Neural cell (in vitro differentiated cells): ENCODE measurements at regions not wholly inside any gene's neighbourhood (a gene's known extent, or its start where the extent isn't known, plus 50 kb on each side); places are given as distances from the start of the nearest gene placed in this dataset.

Experiments used
- H2AFZ ChIP-seq: fragments of 200-600, 300-800 bp; sonication (generic), shearing (Covaris generic); 2 replicates; pipeline ENCODE4 v1.6.0; 2014; ENCODE audit warnings: low read depth, mild to moderate bottlenecking, antibody characterized with exemption, low read length, moderate library complexity
- H3F3A ChIP-seq: fragments of 200-600 bp; shearing (Covaris generic); 2 replicates; pipeline ENCODE4 v1.6.1; 2016; ENCODE audit warnings: mild to moderate bottlenecking, moderate library complexity, mixed read lengths, antibody characterized with exemption, low read length; ENCODE audit not compliant: insufficient read depth, poor library complexity, severe bottlenecking
- H3K27ac ChIP-seq: fragments of 200-600, 300-800 bp; sonication (generic), shearing (Covaris generic); 2 replicates; pipeline ENCODE4 v1.5.1; 2014; ENCODE audit warnings: mild to moderate bottlenecking, low read length, moderate library complexity
- H3K27me3 ChIP-seq: fragments of 300-800, 200-600 bp; sonication (generic), shearing (Covaris generic); 2 replicates; pipeline ENCODE4 v1.6.0; 2014; ENCODE audit warnings: mild to moderate bottlenecking, low read depth, low read length, moderate library complexity; ENCODE audit not compliant: insufficient read depth
- H3K36me3 ChIP-seq: fragments of 300-800, 200-600 bp; sonication (generic), shearing (Covaris generic); 2 replicates; pipeline ENCODE4 v1.5.1; 2014; ENCODE audit warnings: mild to moderate bottlenecking, antibody characterized with exemption, low read length, moderate library complexity; ENCODE audit not compliant: insufficient read depth
- H3K4me2 ChIP-seq: fragments of 300-800, 200-600 bp; sonication (generic), shearing (Covaris generic); 2 replicates; pipeline ENCODE4 v1.6.0; 2014; ENCODE audit warnings: mild to moderate bottlenecking, low read length
- H3K4me3 ChIP-seq: fragments of 300-800, 200-600 bp; sonication (generic), shearing (Covaris generic); 2 replicates; pipeline ENCODE4 v1.5.1; 2014; ENCODE audit warnings: mild to moderate bottlenecking, low read length, moderate library complexity
- H3K79me2 ChIP-seq: fragments of 200-600 bp; shearing (Covaris generic); replicated peaks from 2 replicates; pipeline ENCODE4 v1.6.0; 2014; ENCODE audit warnings: mild to moderate bottlenecking, low read length, moderate library complexity; ENCODE audit not compliant: insufficient read depth
- H3K9ac ChIP-seq: fragments of 300-800, 200-600 bp; sonication (generic), shearing (Covaris generic); 2 replicates; pipeline ENCODE4 v1.6.1; 2016; ENCODE audit warnings: mild to moderate bottlenecking, low read length, mixed read lengths
- H3K9me2 ChIP-seq: fragments of 200-600 bp; shearing (Covaris generic); 2 replicates; pipeline ENCODE4 v1.6.1; 2016; ENCODE audit warnings: mild to moderate bottlenecking, low read length, mixed read lengths; ENCODE audit not compliant: insufficient read depth
- H3K9me3 ChIP-seq: fragments of 200-600, 300-800 bp; sonication (generic), shearing (Covaris generic); 2 replicates; pipeline ENCODE4 v1.6.1; 2016; ENCODE audit warnings: mild to moderate bottlenecking, mixed run types, low read length, moderate library complexity, mixed read lengths
- H4K20me1 ChIP-seq: fragments of 200-600 bp; shearing (Covaris generic); 2 replicates; pipeline ENCODE4 v1.6.1; 2016; ENCODE audit warnings: mild to moderate bottlenecking, mixed run types; ENCODE audit not compliant: insufficient read depth
- CTCF ChIP-seq: fragments of 450-650 bp; IDR thresholded peaks from 2 replicates; pipeline ENCODE4 v1.5.1; 2014; ENCODE audit warnings: antibody characterized with exemption, mild to moderate bottlenecking, moderate library complexity; ENCODE audit not compliant: poor library complexity, severe bottlenecking
- EP300 ChIP-seq: fragments of 450-650 bp; conservative IDR thresholded peaks from 2 replicates; pipeline ENCODE4 v1.6.1; 2014; ENCODE audit warnings: antibody characterized with exemption, mild to moderate bottlenecking, moderate library complexity; ENCODE audit not compliant: poor library complexity, severe bottlenecking
- EZH2 ChIP-seq: fragments of 200-600, 300-800 bp; shearing (Covaris generic), sonication (generic); IDR thresholded peaks from 2 replicates; pipeline ENCODE4 v1.6.1; 2014; ENCODE audit warnings: antibody characterized with exemption, low read length, borderline replicate concordance, mild to moderate bottlenecking; ENCODE audit not compliant: insufficient read depth, poor library complexity, severe bottlenecking
- MXI1 ChIP-seq: fragments of 450-650 bp; conservative IDR thresholded peaks from 2 replicates; pipeline ENCODE4 v1.6.1; 2014; ENCODE audit warnings: antibody characterized with exemption, mild to moderate bottlenecking; ENCODE audit not compliant: poor library complexity, severe bottlenecking
- POLR2AphosphoS5 ChIP-seq: IDR thresholded peaks from 2 replicates; pipeline ENCODE4 v1.6.1; 2012
- RAD21 ChIP-seq: fragments of 450-650 bp; conservative IDR thresholded peaks from 2 replicates; pipeline ENCODE4 v1.6.1; 2014; ENCODE audit warnings: antibody characterized with exemption, mild to moderate bottlenecking, moderate library complexity
- REST ChIP-seq: IDR thresholded peaks from 2 replicates; pipeline ENCODE4 v1.6.1; 2012; ENCODE audit warnings: borderline replicate concordance
- SMC3 ChIP-seq: fragments of 450-650 bp; conservative IDR thresholded peaks from 2 replicates; pipeline ENCODE4 v1.6.1; 2014; ENCODE audit warnings: antibody characterized with exemption, mild to moderate bottlenecking, moderate library complexity; ENCODE audit not compliant: poor library complexity
- TAF1 ChIP-seq: IDR thresholded peaks from 2 replicates; pipeline ENCODE4 v1.6.1; 2012; ENCODE audit warnings: low read depth

GRCh38 chr10:120172356-120172755, 279.8 kb downstream of the SEC23IP start:
- no peak overlapping the region for H3K27ac ChIP-seq
- H3K9me3 ChIP-seq: no peaks in the 10 kb centered on the region
- H3K9me2 ChIP-seq: no peaks in the 10 kb centered on the region
- TF ChIP-seq REST: no peak
- no peak for TF ChIP-seq RAD21
- TF ChIP-seq CTCF: no peak
- no peak for TF ChIP-seq SMC3
- TF ChIP-seq TAF1: no peak
- TF ChIP-seq EZH2: no peak
- TF ChIP-seq POLR2AphosphoS5: no peak
- TF ChIP-seq MXI1: no peak
- TF ChIP-seq EP300: no peak
- no peak overlapping the region for H3K4me3 ChIP-seq
- no peaks in the 10 kb centered on the region for H3K27me3 ChIP-seq
- H3K36me3 ChIP-seq: no peaks in the 10 kb centered on the region
- H4K20me1 ChIP-seq: no peaks in the 10 kb centered on the region
- no peaks in the 10 kb centered on the region for H3K79me2 ChIP-seq
- H3K9ac ChIP-seq: no peak overlapping the region
- H3F3A ChIP-seq: no peaks in the 10 kb centered on the region
- H2AFZ ChIP-seq: no peak overlapping the region
- no peak overlapping the region for H3K4me2 ChIP-seq

GRCh38 chr10:120174491-120174890, 282.0 kb downstream of the SEC23IP start:
- Histone ChIP-seq H2AFZ (no peak overlapping the region), H3K36me3 (no peaks in the 10 kb centered on the region), H3K9me3 (no peaks in the 10 kb centered on the region), H3K79me2 (no peaks in the 10 kb centered on the region), H3K4me2 (no peak overlapping the region), H3K9me2 (no peaks in the 10 kb centered on the region), H3K4me3 (no peak overlapping the region), H3K27ac (no peak overlapping the region), H3F3A (no peaks in the 10 kb centered on the region), H3K9ac (no peak overlapping the region), H4K20me1 (no peaks in the 10 kb centered on the region), H3K27me3 (no peaks in the 10 kb centered on the region)
- TF ChIP-seq TAF1 (no peak), CTCF (no peak), SMC3 (no peak), RAD21 (no peak), REST (no peak), MXI1 (no peak)
